Endothelial cell of umbilical vein (primary cell): ENCODE measurements at regions not wholly inside any gene's neighbourhood (a gene's known extent, or its start where the extent isn't known, plus 50 kb on each side); places are given as distances from the start of the nearest gene placed in this dataset.

Experiments used
- BruUV-seq: library from RNA; stranded (reverse); fragments of 400-500 nt; replicated peaks from 2 replicates; lab custom pipeline; 2021; lab: Mats Ljungman, UMichigan
- CTCF ChIA-PET: fragments of 300-600, 350-600 bp; sonication (Branson Sonifier 250); formaldehyde crosslinking; loops from one replicate; lab custom pipeline; 2021; ENCODE audit warnings: antibody characterized with exemption, inconsistent platforms; lab: Charles Lee
- POLR2A ChIA-PET: fragments of 300-600, 350-600 bp; sonication (Branson Sonifier 250); formaldehyde crosslinking; loops from one replicate; lab custom pipeline; 2021; ENCODE audit warnings: antibody characterized with exemption, inconsistent platforms; lab: Charles Lee
- DNase-seq: peaks from one replicate; pipeline ENCODE4 v3.0.0-alpha.2; 2011; ENCODE audit warnings: low read depth, low spot score
- FAIRE-seq: peaks from 2 replicates; lab custom pipeline; 2011; peaks lifted over from hg19 to GRCh38; lab: Jason Lieb, UNC
- H2AFZ ChIP-seq: 2 replicates; pipeline ENCODE4 v1.6.0; 2012; ENCODE audit warnings: low read depth, low read length, control low read depth, inconsistent platforms
- H3K27ac ChIP-seq: 2 replicates; pipeline ENCODE4 v1.5.1; 2011; ENCODE audit warnings: low read depth, mild to moderate bottlenecking, control low read depth, low read length, moderate library complexity; ENCODE audit not compliant: insufficient read depth
- H3K27me3 ChIP-seq, 2 experiments: 2 replicates each; pipeline versions ENCODE4 v1.6.0 to v1.6.1; 2011; ENCODE audit warnings: low read length in 2 of 2, mixed read lengths in 1 of 2; ENCODE audit not compliant: control insufficient read depth in 2 of 2, insufficient read depth in 2 of 2
- H3K36me3 ChIP-seq, 2 experiments: 2 replicates in 1 of 2; 3 replicates in 1 of 2; pipeline ENCODE4 v1.5.1; 2011; ENCODE audit warnings: low read length in 2 of 2, mild to moderate bottlenecking in 1 of 2, moderate library complexity in 1 of 2; ENCODE audit not compliant: control insufficient read depth in 2 of 2, insufficient read depth in 2 of 2; ENCODE audit errors: extremely low read depth in 1 of 2
- H3K4me1 ChIP-seq: 3 replicates; pipeline ENCODE4 v1.5.1; 2011; ENCODE audit warnings: mild to moderate bottlenecking, low read length; ENCODE audit not compliant: control insufficient read depth, insufficient read depth; ENCODE audit errors: extremely low read depth
- H3K4me2 ChIP-seq: 2 replicates; pipeline ENCODE4 v1.6.1; 2011; ENCODE audit warnings: low read length, control low read depth, mixed read lengths; ENCODE audit not compliant: insufficient read depth
- H3K4me3 ChIP-seq, 3 experiments: fragments of 200-600 bp in 1 of 3; sonication (generic), shearing (Covaris generic) in 1 of 3; replicated peaks in 1 of 3; 2 replicates each; pipeline ENCODE4 v1.5.1; 2011 to 2016; ENCODE audit warnings: control low read depth in 3 of 3, low read length in 3 of 3, mild to moderate bottlenecking in 2 of 3, inconsistent platforms in 1 of 3, low read depth in 1 of 3, moderate library complexity in 1 of 3; ENCODE audit not compliant: insufficient read depth in 1 of 3
- H3K79me2 ChIP-seq: 2 replicates; pipeline ENCODE4 v1.6.0; 2012; ENCODE audit warnings: low read length, inconsistent platforms; ENCODE audit not compliant: control insufficient read depth, insufficient read depth
- H3K9ac ChIP-seq: replicated peaks from 2 replicates; pipeline ENCODE3; 2011; ENCODE audit warnings: low read length, control low read depth; ENCODE audit not compliant: insufficient read depth; ENCODE audit errors: extremely low read depth
- H3K9me1 ChIP-seq: replicated peaks from 3 replicates; pipeline ENCODE4 v1.6.0; 2011; ENCODE audit warnings: mild to moderate bottlenecking, low read length; ENCODE audit not compliant: control insufficient read depth, insufficient read depth; ENCODE audit errors: extremely low read depth
- H3K9me3 ChIP-seq: replicated peaks from 2 replicates; pipeline ENCODE4 v1.5.1; 2012; ENCODE audit warnings: low read length, inconsistent platforms; ENCODE audit not compliant: control insufficient read depth, insufficient read depth
- H4K20me1 ChIP-seq: replicated peaks from 2 replicates; pipeline ENCODE3; 2011; ENCODE audit warnings: mild to moderate bottlenecking, low read length; ENCODE audit not compliant: control insufficient read depth, insufficient read depth; ENCODE audit errors: extremely low read depth
- EZH2 ChIP-seq: IDR thresholded peaks from 2 replicates; pipeline ENCODE4 v1.6.1; 2012; ENCODE audit warnings: borderline replicate concordance, low read depth, mild to moderate bottlenecking, moderate library complexity, low read length, inconsistent platforms; ENCODE audit not compliant: severe bottlenecking
- FOS ChIP-seq: IDR thresholded peaks from 2 replicates; pipeline ENCODE4 v1.6.1; 2011; ENCODE audit warnings: mild to moderate bottlenecking, low read length, moderate library complexity, borderline replicate concordance; ENCODE audit not compliant: insufficient read depth
- GATA2 ChIP-seq: IDR thresholded peaks from 2 replicates; pipeline ENCODE4 v1.7.0; 2011; ENCODE audit warnings: low read depth, mild to moderate bottlenecking, moderate library complexity, mixed read lengths, low read length; ENCODE audit not compliant: insufficient read length, insufficient read depth
- JUN ChIP-seq: IDR thresholded peaks from 2 replicates; pipeline ENCODE4 v1.6.1; 2011; ENCODE audit warnings: borderline replicate concordance, low read depth; ENCODE audit not compliant: insufficient read length, insufficient read depth
- MYC ChIP-seq: IDR thresholded peaks from one replicate; pipeline ENCODE4 v1.6.1; 2011; ENCODE audit warnings: mild to moderate bottlenecking, low read depth, low read length
- POLR2A ChIP-seq: IDR thresholded peaks from 2 replicates; pipeline ENCODE4 v1.6.1; 2012; ENCODE audit warnings: low read depth, mild to moderate bottlenecking, control low read depth, low read length
- POLR2AphosphoS5 ChIP-seq: IDR thresholded peaks from 2 replicates; pipeline ENCODE4 v1.6.1; 2012; ENCODE audit warnings: low read depth, mild to moderate bottlenecking, control low read depth, low read length, moderate library complexity; ENCODE audit not compliant: insufficient read depth
- dilution Hi-C: fragments of 300-500 bp; cut with MboI; formaldehyde crosslinking; loops from one replicate; pipeline ENCODE4 v1.15.0; 2019; ENCODE audit warnings: low sequenced_read_pairs; ENCODE audit not compliant: extremely low pct_ligation_motif_present
- intact Hi-C: fragments of 100-400 bp; cut with micrococcal nuclease; formaldehyde crosslinking; loops from one replicate; pipeline ENCODE4 v1.10.0; 2022
- TF ChIP-seq, protein P1 (sequence below), 2 donors: IDR thresholded peaks; 1 replicate in 1 of 2; 2 replicates in 1 of 2; pipeline ENCODE4 v1.5.1; 2011; ENCODE audit warnings: low read length in 2 of 2, mild to moderate bottlenecking in 2 of 2, moderate library complexity in 2 of 2, control low read depth in 1 of 2, inconsistent platforms in 1 of 2, low read depth in 1 of 2; ENCODE audit not compliant: insufficient read depth in 1 of 2; ENCODE audit errors: extremely low read depth in 1 of 2
- TF ChIP-seq, protein P2 (sequence below): IDR thresholded peaks from 2 replicates; pipeline ENCODE4 v1.6.1; 2011; ENCODE audit not compliant: insufficient read depth, insufficient read length

DNA sequence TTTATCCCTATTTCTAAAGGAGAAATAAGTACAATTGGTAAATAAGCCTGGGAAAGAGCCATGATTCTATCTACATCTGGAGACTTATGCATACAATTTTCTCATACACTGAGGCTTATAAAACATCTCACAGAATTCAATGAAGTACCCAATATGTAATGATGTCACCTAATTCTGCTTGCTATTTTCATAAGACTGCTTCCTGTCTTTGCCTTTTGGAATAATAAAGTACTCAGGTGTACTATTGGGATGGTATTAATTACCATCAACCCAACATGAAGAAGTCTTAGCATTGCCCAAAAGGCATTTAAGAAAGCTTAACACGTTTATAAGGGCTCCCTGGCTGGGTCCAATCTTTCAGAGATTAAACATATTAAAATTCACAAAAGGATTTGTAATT lies 216.4 kb upstream of the TSHZ2 start:
- Histone ChIP-seq H3K9ac (no peak overlapping the region), H3K9me1 (no peaks in the 10 kb centered on the region), H3K36me3 (no peaks in the 10 kb centered on the region), H3K4me3 (no peak overlapping the region), H3K27ac (no peak overlapping the region), H3K79me2 (no peaks in the 10 kb centered on the region), H3K9me3 (no peaks in the 10 kb centered on the region), H3K4me1 (no peaks in the 10 kb centered on the region), H4K20me1 (no peaks in the 10 kb centered on the region), H2AFZ (no peak overlapping the region), H3K27me3 (no peaks in the 10 kb centered on the region), H3K4me2 (no peak overlapping the region)
- TF ChIP-seq GATA2, result no peak
- no peak for TF ChIP-seq FOS
- TF ChIP-seq MYC, result no peak
- no peak for TF ChIP-seq POLR2A
- TF ChIP-seq, protein P1, sequence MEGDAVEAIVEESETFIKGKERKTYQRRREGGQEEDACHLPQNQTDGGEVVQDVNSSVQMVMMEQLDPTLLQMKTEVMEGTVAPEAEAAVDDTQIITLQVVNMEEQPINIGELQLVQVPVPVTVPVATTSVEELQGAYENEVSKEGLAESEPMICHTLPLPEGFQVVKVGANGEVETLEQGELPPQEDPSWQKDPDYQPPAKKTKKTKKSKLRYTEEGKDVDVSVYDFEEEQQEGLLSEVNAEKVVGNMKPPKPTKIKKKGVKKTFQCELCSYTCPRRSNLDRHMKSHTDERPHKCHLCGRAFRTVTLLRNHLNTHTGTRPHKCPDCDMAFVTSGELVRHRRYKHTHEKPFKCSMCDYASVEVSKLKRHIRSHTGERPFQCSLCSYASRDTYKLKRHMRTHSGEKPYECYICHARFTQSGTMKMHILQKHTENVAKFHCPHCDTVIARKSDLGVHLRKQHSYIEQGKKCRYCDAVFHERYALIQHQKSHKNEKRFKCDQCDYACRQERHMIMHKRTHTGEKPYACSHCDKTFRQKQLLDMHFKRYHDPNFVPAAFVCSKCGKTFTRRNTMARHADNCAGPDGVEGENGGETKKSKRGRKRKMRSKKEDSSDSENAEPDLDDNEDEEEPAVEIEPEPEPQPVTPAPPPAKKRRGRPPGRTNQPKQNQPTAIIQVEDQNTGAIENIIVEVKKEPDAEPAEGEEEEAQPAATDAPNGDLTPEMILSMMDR (IDR thresholded peaks at IDR 0.05; ENCODE audit: extremely low read depth in 1 of 2, insufficient read depth in 1 of 2, low read depth in 1 of 2, low read length in 2 of 2), result no peak
- no peak for TF ChIP-seq EZH2
- TF ChIP-seq, protein P2, sequence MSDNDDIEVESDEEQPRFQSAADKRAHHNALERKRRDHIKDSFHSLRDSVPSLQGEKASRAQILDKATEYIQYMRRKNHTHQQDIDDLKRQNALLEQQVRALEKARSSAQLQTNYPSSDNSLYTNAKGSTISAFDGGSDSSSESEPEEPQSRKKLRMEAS, result no peak
- no peak for TF ChIP-seq POLR2AphosphoS5
- no peak for TF ChIP-seq JUN
- no peak for DNase-seq
- ChIA-PET POLR2A (no interaction called here), CTCF (no interaction called here)
- intact Hi-C loops (no loop called here), dilution Hi-C loops (no loop called here)
- no peak for FAIRE-seq
- BruUV-seq, result no TSS peak
